Immature natural killer cell (primary cell): ENCODE measurements at regions not wholly inside any gene's neighbourhood (a gene's known extent, or its start where the extent isn't known, plus 50 kb on each side); places are given as distances from the start of the nearest gene placed in this dataset.
"Not testable (repeated sequence)": the region's sequence is repeated elsewhere in the genome, so short reads cannot be mapped to it uniquely, and the experiment has no call there.

Source experiments
- DNase-seq, 3 donors: peaks; one replicate each; pipeline ENCODE4 v3.0.0; 2022; ENCODE audit warnings: mixed read lengths in 1 of 3
- H3K27ac Mint-ChIP-seq, 6 donors: one replicate each; pipeline ENCODE4 v1.8.0; 2020; ENCODE audit warnings: mixed read lengths in 6 of 6, mild to moderate bottlenecking in 5 of 6, inconsistent platforms in 4 of 6, moderate library complexity in 3 of 6
- H3K27me3 Mint-ChIP-seq, 3 donors: one replicate each; pipeline ENCODE4 v1.8.0; 2020 to 2021; ENCODE audit warnings: low read depth in 3 of 3, mild to moderate bottlenecking in 3 of 3, mixed read lengths in 3 of 3, moderate library complexity in 3 of 3, inconsistent platforms in 1 of 3
- H3K36me3 Mint-ChIP-seq, 3 donors: one replicate each; pipeline ENCODE4 v1.8.0; 2020; ENCODE audit warnings: mixed read lengths in 3 of 3, inconsistent platforms in 2 of 3, mild to moderate bottlenecking in 2 of 3
- H3K4me1 Mint-ChIP-seq, 2 donors: one replicate each; pipeline ENCODE4 v1.8.0; 2020; ENCODE audit warnings: inconsistent platforms in 2 of 2, mild to moderate bottlenecking in 2 of 2, mixed read lengths in 2 of 2, moderate library complexity in 1 of 2
- H3K4me3 Mint-ChIP-seq, 5 donors: one replicate each; pipeline ENCODE4 v1.8.0; 2020; ENCODE audit warnings: mild to moderate bottlenecking in 5 of 5, mixed read lengths in 5 of 5, inconsistent platforms in 3 of 5, moderate library complexity in 3 of 5
- H3K9me3 Mint-ChIP-seq, 6 donors: one replicate each; pipeline ENCODE4 v1.8.0; 2020; ENCODE audit warnings: mild to moderate bottlenecking in 6 of 6, mixed read lengths in 6 of 6, inconsistent platforms in 4 of 6, moderate library complexity in 3 of 6

DNA sequence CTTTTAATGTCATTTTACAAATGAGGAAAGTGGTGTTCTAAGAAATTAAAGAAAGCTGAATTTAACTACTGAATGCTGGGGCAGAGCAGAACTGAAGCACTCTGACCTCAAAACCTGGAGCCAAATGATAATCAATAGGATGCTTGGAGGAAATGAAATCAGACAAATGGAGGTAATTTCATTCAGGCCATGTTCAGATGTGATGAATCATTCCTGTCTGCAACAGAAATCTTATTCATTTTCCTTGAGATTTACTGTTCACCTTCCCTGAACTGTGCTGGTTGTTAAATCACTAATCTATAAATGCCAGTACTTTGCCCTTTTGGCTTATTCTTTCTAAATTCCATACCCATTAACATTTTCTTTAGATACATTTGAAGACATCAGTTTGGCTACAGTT, 85.6 kb upstream of the SNX7 start:
- Mint-ChIP-seq H3K36me3 (no peaks in the 10 kb centered on the region), H3K27me3 (no peaks in the 10 kb centered on the region)

DNA sequence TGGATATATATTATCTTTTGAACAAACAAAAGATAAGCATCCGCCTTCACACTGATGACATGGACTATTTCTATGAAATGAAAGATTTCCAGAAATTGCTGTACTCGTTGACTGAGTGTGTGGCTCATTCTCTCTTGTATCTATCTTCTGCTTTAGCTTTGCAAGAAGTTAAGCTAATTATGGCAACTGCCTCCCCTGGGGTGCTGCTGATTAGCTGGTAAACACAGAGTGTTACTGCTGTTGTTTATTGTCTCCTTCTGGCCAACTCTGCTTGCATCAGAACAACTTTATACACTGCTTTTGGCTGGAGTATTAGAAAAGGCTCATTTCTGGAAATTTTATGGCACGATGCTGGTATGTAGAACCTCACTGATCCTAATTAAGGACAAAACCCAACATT, 95.6 kb upstream of the SNX7 start:
- H3K27me3 Mint-ChIP-seq, result peaks cover 0 to 2% (median 0%) of the 10 kb centered on the region in 3 donors
- H3K4me3 Mint-ChIP-seq, result no peak overlapping the region
- no peak overlapping the region for H3K27ac Mint-ChIP-seq
- H3K9me3 Mint-ChIP-seq, result peaks cover 0 to 30% (median 10%) of the 10 kb centered on the region in 6 donors
- no peaks in the 10 kb centered on the region for H3K4me1 Mint-ChIP-seq
- H3K36me3 Mint-ChIP-seq, result peaks cover 0 to 3% (median 0%) of the 10 kb centered on the region in 3 donors
- DNase-seq, result no peak

More for the DNA sequence above, 85.6 kb upstream of the SNX7 start:
- Mint-ChIP-seq H3K4me3 (no peak overlapping the region), H3K4me1 (no peaks in the 10 kb centered on the region), H3K27ac (no peak overlapping the region), H3K9me3 (peaks cover 0 to 7% (median 4%) of the 10 kb centered on the region in 6 donors)
- DNase-seq, result no peak

DNA sequence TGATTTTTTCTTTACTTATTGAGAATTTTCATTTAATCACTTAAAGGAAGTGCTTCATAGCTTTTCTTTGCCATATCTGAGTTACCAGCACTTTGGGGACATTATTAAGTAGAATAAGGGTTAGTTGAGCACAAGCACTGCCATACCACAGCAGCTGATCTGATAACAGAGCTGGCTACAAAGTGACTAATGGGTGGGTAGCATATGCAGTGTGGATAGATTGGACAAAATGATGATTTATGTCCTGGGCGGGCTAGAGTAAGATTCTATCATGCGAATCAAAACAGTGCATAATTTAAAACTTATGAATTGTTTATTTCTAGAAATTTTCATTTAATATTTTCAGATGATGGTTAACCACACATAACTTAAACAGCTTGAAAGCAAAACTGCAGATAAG, 102.2 kb upstream of the SNX7 start:
- Mint-ChIP-seq H3K27ac (no peak overlapping the region), H3K9me3 (peaks cover 0 to 19% (median 15%) of the 10 kb centered on the region in 6 donors), H3K4me1 (no peaks in the 10 kb centered on the region), H3K36me3 (peaks cover 0 to 3% (median 0%) of the 10 kb centered on the region in 3 donors), H3K4me3 (no peak overlapping the region), H3K27me3 (peaks cover 2 to 3% (median 2%) of the 10 kb centered on the region in 3 donors)
- no peak for DNase-seq

DNA sequence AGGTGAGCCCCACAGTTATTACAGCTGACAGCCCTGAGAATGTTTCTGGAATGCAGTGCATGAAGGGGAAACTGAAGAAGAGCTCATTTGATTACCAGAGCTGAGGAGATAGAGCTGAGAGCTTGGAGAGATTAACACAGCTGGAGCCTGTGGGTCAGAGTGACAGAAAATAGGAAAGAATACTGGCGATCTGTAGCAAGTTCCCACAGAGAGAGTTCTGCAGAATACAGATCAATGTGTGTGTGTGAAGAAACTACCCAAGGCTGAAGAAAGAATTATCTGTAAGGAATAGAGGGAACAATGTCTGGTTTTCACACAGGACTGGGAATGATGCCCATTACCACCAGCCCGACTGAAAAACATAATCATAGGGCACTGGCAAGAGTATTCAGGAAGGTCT, 103.6 kb upstream of the SNX7 start:
- Mint-ChIP-seq H3K36me3 (no peaks in the 10 kb centered on the region), H3K9me3 (peaks cover 0 to 11% (median 8%) of the 10 kb centered on the region in 6 donors), H3K4me3 (no peak overlapping the region), H3K4me1 (no peaks in the 10 kb centered on the region), H3K27me3 (peaks cover 2 to 3% (median 2%) of the 10 kb centered on the region in 3 donors), H3K27ac (no peak overlapping the region)
- DNase-seq, result no peak

DNA sequence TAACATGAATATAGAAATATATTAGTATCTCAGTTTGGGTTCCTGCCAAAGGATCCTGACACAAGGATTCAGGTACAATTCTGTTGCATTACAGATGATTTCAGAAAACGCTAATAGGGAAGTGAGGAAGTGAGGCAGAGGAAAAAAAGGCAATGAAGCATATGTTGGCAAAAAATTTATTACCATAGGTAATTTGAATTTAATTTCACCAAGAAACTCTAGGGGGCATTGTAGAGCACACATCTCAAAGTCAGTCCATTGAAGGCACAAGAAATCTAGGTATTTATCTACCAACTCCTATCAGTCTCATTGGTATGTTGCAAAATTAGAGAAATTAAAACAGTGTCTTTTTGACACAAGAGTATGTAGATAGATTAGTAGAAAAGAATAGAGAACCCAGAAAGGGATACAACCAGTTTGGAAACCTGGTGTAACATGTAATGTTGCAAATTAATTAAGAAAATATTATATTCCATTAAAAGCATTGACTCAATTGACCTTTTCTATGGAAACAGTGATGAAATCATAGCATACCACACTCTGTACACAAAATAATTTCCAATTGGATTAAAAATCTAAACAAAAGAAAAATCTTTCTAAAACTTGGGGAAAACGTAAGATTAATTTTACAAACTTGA, 104.9 kb upstream of the SNX7 start:
- Mint-ChIP-seq H3K4me1 (no peaks in the 10 kb centered on the region), H3K9me3 (peaks cover 0 to 9% (median 3%) of the 10 kb centered on the region in 6 donors), H3K27me3 (peaks cover 2 to 6% (median 2%) of the 10 kb centered on the region in 3 donors), H3K4me3 (no peak overlapping the region), H3K36me3 (no peaks in the 10 kb centered on the region), H3K27ac (no peak overlapping the region)
- no peak for DNase-seq

DNA sequence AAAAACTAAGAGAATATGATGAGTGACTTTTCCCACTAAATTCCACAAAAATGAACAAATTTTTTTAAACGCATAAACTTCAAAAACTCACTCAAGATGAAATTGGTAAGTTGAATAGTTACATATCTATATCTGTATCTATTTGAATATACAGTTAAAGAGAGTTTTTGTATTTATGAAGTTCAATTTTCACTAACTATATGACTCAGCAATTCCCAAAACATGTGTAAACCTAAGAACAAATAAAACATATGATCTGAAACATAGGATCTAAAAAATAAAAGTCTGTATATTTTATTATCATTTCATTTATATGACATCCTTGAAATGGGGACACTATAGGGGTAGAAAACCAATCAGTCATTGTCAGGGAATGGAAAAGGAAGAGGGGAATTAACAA, 105.7 kb upstream of the SNX7 start:
- Mint-ChIP-seq H3K9me3 (peaks cover 0 to 8% (median 4%) of the 10 kb centered on the region in 6 donors), H3K36me3 (no peaks in the 10 kb centered on the region), H3K27me3 (peaks cover 2 to 6% (median 2%) of the 10 kb centered on the region in 3 donors), H3K27ac (no peak overlapping the region), H3K4me3 (no peak overlapping the region), H3K4me1 (no peaks in the 10 kb centered on the region)
- DNase-seq, result no peak

DNA sequence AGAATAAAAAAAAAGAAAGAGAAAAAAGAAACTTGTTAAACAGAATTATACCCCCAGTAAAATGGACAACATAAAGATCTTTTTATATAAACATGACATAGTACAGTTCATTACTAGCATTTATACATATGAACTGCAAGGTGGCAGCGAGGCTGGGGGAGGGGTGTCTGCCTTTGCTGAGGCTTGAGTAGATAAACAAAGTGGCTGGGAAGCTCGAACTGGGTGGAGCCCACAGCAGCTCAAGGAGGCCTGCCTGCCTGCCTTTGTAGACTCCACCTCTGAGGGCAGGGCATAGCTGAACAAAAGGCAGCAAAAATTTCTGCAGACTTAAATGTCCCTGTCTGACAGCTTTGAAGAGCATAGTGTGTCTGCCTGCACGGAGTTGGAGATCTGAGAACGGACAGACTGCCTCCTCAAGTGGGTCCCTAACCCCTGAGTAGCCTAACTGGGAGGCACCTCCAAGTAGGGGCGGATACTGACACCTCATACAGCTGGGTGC, 108.9 kb upstream of the SNX7 start:
- DNase-seq, H3K27ac Mint-ChIP-seq, H3K4me1 Mint-ChIP-seq, H3K9me3 Mint-ChIP-seq, H3K27me3 Mint-ChIP-seq, H3K36me3 Mint-ChIP-seq, H3K4me3 Mint-ChIP-seq: not testable (repeated sequence)

DNA sequence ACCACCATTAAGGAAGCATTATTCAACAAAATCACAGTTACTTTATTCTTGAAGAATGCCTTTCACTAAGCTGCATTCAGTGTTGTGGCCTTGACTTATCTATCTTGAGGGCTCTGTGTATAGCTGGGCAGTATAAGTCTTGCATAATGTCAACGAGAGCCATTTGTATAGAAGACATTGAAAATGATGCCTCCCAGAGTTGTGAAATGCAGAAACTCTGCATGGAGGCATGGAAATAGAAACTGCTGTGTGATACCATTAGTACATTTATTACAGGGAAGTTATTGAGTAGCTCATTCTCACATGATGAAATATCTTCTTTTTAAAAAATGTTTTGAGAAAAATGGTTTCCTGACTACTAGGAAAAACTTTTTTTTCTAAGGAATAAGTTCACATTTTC, 111.4 kb upstream of the SNX7 start:
- Mint-ChIP-seq H3K27me3 (peaks cover 0 to 5% (median 0%) of the 10 kb centered on the region in 3 donors), H3K27ac (no peak overlapping the region), H3K4me1 (no peaks in the 10 kb centered on the region), H3K4me3 (no peak overlapping the region), H3K9me3 (peaks cover 0 to 8% (median 3%) of the 10 kb centered on the region in 6 donors), H3K36me3 (no peaks in the 10 kb centered on the region)
- no peak for DNase-seq

DNA sequence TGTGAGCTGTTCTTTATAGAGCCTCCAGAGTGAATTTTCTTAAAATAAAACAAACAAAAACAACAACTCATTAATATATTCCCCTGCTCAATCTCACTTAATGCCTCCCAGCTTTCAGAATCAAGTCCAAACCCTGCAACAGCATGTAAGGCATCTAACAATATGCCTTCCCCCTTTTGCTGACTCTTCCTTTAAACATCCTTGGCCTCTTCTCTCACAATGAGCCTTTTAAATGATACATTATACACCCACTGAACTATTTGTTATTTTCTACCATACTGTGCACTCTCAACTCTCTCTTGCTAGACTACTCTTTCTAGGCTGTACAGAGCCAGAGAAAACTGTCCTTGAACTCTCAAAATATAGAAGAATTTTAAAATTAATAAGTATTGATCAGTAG, 115.2 kb upstream of the SNX7 start:
- peaks cover 0 to 10% (median 2%) of the 10 kb centered on the region in 6 donors for H3K9me3 Mint-ChIP-seq
- no peaks in the 10 kb centered on the region for H3K4me1 Mint-ChIP-seq
- no peak overlapping the region for H3K27ac Mint-ChIP-seq
- peaks cover 0 to 2% (median 0%) of the 10 kb centered on the region in 3 donors for H3K27me3 Mint-ChIP-seq
- H3K36me3 Mint-ChIP-seq, result no peaks in the 10 kb centered on the region
- DNase-seq, result no peak
- H3K4me3 Mint-ChIP-seq, result no peak overlapping the region

DNA sequence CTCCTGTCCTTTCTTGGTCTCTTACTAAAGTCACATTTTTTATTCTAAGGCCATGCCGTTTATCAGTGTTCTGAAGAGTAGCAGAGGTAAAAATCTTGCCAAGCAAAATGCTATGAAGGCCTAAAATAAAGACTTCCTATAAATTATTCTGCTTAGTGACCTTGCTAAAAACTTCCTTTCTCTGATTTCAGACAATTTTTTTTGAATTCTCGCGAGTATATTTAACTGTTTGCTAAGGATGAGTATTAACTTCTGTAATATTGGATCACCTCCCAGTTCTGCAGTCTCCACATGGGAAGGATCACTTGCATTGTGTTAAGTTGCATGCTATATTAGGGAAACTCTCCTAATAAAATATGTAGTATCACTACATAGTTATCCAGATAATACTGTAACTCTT, 123.4 kb upstream of the SNX7 start:
- Mint-ChIP-seq H3K9me3 (peaks cover 0 to 14% (median 0%) of the 10 kb centered on the region in 6 donors), H3K4me3 (no peak overlapping the region), H3K27me3 (peaks cover 0 to 3% (median 0%) of the 10 kb centered on the region in 3 donors), H3K27ac (no peak overlapping the region), H3K36me3 (no peaks in the 10 kb centered on the region), H3K4me1 (no peaks in the 10 kb centered on the region)
- no peak for DNase-seq

DNA sequence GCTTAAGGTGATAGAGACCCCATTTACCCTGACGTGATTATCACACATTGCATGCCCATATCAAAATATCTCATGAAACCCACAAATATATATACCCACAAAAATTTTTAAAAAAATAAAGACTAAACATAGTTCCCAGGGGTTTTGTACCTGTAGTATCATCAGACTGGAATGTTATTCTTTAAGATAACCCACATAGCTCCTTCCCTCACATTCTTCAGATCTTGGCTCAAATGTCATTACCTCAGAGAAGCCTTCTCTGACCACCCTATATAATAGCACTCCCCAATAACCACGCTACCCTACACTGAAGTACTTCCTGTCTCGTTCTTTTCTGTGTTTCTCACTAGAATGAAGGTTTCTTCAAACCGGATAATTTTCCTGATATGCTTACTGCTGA, 138.3 kb upstream of the SNX7 start:
- no peaks in the 10 kb centered on the region for H3K4me1 Mint-ChIP-seq
- H3K27me3 Mint-ChIP-seq, result peaks cover 0 to 2% (median 1%) of the 10 kb centered on the region in 3 donors
- no peak overlapping the region for H3K27ac Mint-ChIP-seq

DNA sequence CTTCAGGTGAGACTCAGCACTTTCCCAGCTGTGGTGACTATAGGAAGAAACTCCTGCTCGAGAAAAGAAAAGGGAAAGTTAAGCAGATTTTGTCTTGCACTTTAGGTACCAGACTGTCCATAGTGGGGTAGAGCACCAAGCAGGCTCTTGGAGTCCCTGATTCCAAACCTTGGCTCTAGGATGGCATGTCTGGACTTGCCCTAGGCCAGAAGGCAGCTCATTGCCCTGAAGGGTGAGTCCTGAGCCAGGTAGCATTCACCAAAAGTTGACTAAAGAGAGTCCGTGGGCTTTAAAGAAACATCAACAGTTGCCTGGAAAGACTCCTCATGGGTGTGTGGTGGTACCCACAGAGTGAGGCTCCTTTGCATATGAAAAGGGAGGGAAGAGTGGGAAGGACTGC, 145.2 kb upstream of the SNX7 start:
- DNase-seq, result no peak
- Mint-ChIP-seq H3K4me1 (no peaks in the 10 kb centered on the region), H3K27me3 (no peaks in the 10 kb centered on the region), H3K36me3 (no peaks in the 10 kb centered on the region), H3K9me3 (peaks cover 5 to 14% (median 8%) of the 10 kb centered on the region in 6 donors), H3K4me3 (no peak overlapping the region), H3K27ac (no peak overlapping the region)

More for the DNA sequence above, 138.3 kb upstream of the SNX7 start:
- H3K9me3 Mint-ChIP-seq, result peaks cover 11 to 37% (median 20%) of the 10 kb centered on the region in 6 donors
- no peak overlapping the region for H3K4me3 Mint-ChIP-seq
- no peaks in the 10 kb centered on the region for H3K36me3 Mint-ChIP-seq
- no peak for DNase-seq

DNA sequence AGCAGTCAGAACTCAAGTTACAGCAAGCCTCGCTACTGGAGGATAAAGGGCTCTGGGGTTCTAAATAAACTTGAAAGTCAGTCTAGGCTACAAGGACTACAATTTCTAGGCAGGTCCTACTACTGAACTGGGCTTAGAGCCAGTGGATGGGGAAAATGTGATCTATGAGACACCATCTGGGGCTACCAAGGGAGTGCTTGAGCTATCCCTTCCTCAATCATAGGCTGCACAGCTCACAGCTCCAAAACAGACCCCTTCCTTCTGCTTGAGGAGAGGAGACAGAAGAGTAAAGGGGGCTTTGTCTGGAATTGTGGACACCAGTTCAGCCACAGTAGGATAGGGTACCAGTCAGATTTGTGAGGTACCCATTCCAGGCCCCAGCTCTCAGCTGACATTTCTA, 145.8 kb upstream of the SNX7 start:
- H3K4me1 Mint-ChIP-seq, result no peaks in the 10 kb centered on the region
- DNase-seq, result no peak
- peaks cover 5 to 14% (median 9%) of the 10 kb centered on the region in 6 donors for H3K9me3 Mint-ChIP-seq
- H3K27ac Mint-ChIP-seq, result no peak overlapping the region
- no peak overlapping the region for H3K4me3 Mint-ChIP-seq
- no peaks in the 10 kb centered on the region for H3K36me3 Mint-ChIP-seq
- H3K27me3 Mint-ChIP-seq, result no peaks in the 10 kb centered on the region

DNA sequence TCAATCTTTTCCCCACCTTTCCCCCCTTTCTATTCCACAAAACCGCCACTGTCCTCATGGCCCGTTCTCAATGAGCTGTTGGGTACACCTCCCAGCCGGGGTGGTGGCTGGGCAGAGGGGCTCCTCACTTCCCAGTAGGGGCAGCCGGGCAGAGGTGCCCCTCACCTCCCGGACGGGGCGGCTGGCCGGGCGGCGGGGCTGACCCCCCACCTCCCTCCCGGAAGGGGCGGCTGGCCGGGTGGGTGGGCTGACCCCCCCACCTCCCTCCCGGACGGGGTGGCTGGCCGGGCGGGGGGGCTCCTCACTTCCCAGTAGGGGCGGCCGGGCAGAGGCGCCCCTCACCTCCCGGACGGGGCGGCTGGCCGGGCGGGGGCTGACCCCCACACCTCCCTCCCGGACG, 149.3 kb upstream of the SNX7 start:
- H3K4me1 Mint-ChIP-seq, DNase-seq, H3K36me3 Mint-ChIP-seq, H3K4me3 Mint-ChIP-seq, H3K27ac Mint-ChIP-seq, H3K27me3 Mint-ChIP-seq: not testable (repeated sequence)
- peaks cover 2 to 11% (median 9%) of the 10 kb centered on the region in 6 donors for H3K9me3 Mint-ChIP-seq

DNA sequence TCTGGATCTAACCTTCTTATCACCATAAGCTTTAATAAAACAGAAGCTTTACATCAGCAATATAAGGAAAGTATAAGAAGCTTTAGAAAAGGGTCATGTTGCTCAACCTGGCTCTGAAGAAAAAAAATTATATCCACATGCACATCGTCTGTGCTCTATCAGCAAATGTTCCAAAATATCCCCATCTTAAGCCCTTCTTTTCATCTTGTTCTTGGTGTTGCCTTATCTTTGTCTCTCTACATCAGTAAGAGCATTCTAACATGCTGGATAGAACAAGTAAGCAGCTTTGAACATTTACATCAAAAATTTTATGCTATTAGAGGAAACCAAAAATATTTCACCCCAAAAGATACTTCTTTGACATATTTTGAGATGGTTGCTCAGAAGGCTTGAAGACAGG, 157.8 kb upstream of the SNX7 start:
- peaks cover 11 to 49% (median 17%) of the 10 kb centered on the region in 6 donors for H3K9me3 Mint-ChIP-seq
- H3K4me1 Mint-ChIP-seq, result no peaks in the 10 kb centered on the region
- peaks cover 0 to 9% (median 0%) of the 10 kb centered on the region in 3 donors for H3K36me3 Mint-ChIP-seq
- DNase-seq, result no peak
- no peak overlapping the region for H3K27ac Mint-ChIP-seq
- H3K27me3 Mint-ChIP-seq, result peaks cover 0 to 13% (median 2%) of the 10 kb centered on the region in 3 donors
- no peak overlapping the region for H3K4me3 Mint-ChIP-seq
